HepG2 (cell line): ENCODE measurements at regions not wholly inside any gene's neighbourhood (a gene's known extent, or its start where the extent isn't known, plus 50 kb on each side); places are given as distances from the start of the nearest gene placed in this dataset.

Source experiments
- ATAC-seq: fragments of 200-7000 bp; cut with Tn5 transposase; 3 replicates; pipeline ENCODE4 v1.9.1; 2020; ENCODE audit warnings: mild to moderate bottlenecking, moderate library complexity
- BruUV-seq: library from RNA; stranded (reverse); fragments of 400-500 nt; replicated peaks from 2 replicates; lab custom pipeline; 2021; lab: Mats Ljungman, UMichigan
- CTCF ChIA-PET: fragments of 300-600 bp; formaldehyde crosslinking; extraction: SDS; loops from one replicate; lab custom pipeline; 2021; ENCODE audit warnings: low total read pairs, inconsistent platforms, low intra/inter-chr PET ratio; lab: Yijun Ruan, JAX
- POLR2A ChIA-PET: fragments of 350-600 bp; sonication (Branson Sonifier 250); formaldehyde crosslinking; loops from one replicate; lab custom pipeline; 2020; ENCODE audit warnings: antibody characterized with exemption, inconsistent platforms; lab: Yijun Ruan, JAX
- DNase-seq: peaks from one replicate; pipeline ENCODE4 v3.0.0-alpha.2; 2015; ENCODE audit warnings: low spot score
- FAIRE-seq: peaks from 3 replicates; lab custom pipeline; 2011; peaks lifted over from hg19 to GRCh38; lab: Jason Lieb, UNC
- H2AFZ ChIP-seq: one replicate; pipeline ENCODE4 v1.6.1; 2011; ENCODE audit warnings: low read length, inconsistent platforms
- H3K27ac ChIP-seq: fragments of 300-600 bp; 3 replicates; pipeline ENCODE4 v1.8.0; 2011; ENCODE audit warnings: mixed run types, mild to moderate bottlenecking, mixed read lengths, low read length, inconsistent platforms; ENCODE audit not compliant: insufficient read depth; ENCODE audit errors: extremely low read length
- H3K27me3 ChIP-seq, 2 experiments: fragments of 200-600 bp in 1 of 2; 2 replicates in 1 of 2; 3 replicates in 1 of 2; pipeline versions ENCODE4 v1.6.0 to v1.8.0; 2011; ENCODE audit warnings: low read length in 2 of 2, mild to moderate bottlenecking in 2 of 2, moderate library complexity in 2 of 2, inconsistent platforms in 1 of 2; ENCODE audit not compliant: insufficient read depth in 2 of 2, control insufficient read depth in 1 of 2
- H3K36me3 ChIP-seq, 2 experiments: fragments of 200-600 bp in 1 of 2; replicated peaks in 1 of 2; 2 replicates in 1 of 2; 3 replicates in 1 of 2; pipeline versions ENCODE4 v1.5.1 to v1.8.0; 2011; ENCODE audit warnings: low read length in 2 of 2, inconsistent platforms in 1 of 2; ENCODE audit not compliant: insufficient read depth in 2 of 2, control insufficient read depth in 1 of 2
- H3K4me1 ChIP-seq: 2 replicates; pipeline ENCODE4 v1.5.1; 2012; ENCODE audit warnings: low read length, inconsistent platforms; ENCODE audit not compliant: insufficient read depth
- H3K4me2 ChIP-seq: 2 replicates; pipeline ENCODE4 v1.6.0; 2011; ENCODE audit warnings: low read depth, low read length, inconsistent platforms
- H3K4me3 ChIP-seq, 3 experiments: fragments of 200-600 bp in 1 of 3; sonication (generic), shearing (Covaris generic) in 1 of 3; replicated peaks in 1 of 3; 2 replicates each; pipeline ENCODE4 v1.5.1; 2011 to 2016; ENCODE audit warnings: low read length in 3 of 3, inconsistent platforms in 2 of 3, low read depth in 2 of 3, mild to moderate bottlenecking in 2 of 3, control low read depth in 1 of 3, mixed read lengths in 1 of 3; ENCODE audit not compliant: insufficient read depth in 1 of 3
- H3K79me2 ChIP-seq: one replicate; pipeline ENCODE4 v1.6.1; 2011; ENCODE audit warnings: low read length, inconsistent platforms; ENCODE audit not compliant: insufficient read depth
- H3K9ac ChIP-seq: 2 replicates; pipeline ENCODE4 v1.6.0; 2011; ENCODE audit warnings: mild to moderate bottlenecking, low read depth, low read length, inconsistent platforms; ENCODE audit not compliant: insufficient read depth
- H3K9me3 ChIP-seq: 2 replicates; pipeline ENCODE4 v1.5.1; 2012; ENCODE audit warnings: mild to moderate bottlenecking, low read length
- H4K20me1 ChIP-seq: 2 replicates; pipeline ENCODE4 v1.6.0; 2011; ENCODE audit warnings: inconsistent platforms, mild to moderate bottlenecking, low read length, moderate library complexity; ENCODE audit not compliant: insufficient read depth
- DMAP1 ChIP-seq: IDR thresholded peaks from 2 replicates; pipeline ENCODE4 v1.6.1; 2016
- JARID2 ChIP-seq: sonication (generic); formaldehyde crosslinking; IDR thresholded peaks from 2 replicates; pipeline ENCODE4 v1.8.1; 2023; ENCODE audit warnings: missing genetic modification reagents, inconsistent platforms; ENCODE audit not compliant: insufficient replicate concordance
- PLSCR1 ChIP-seq: sonication (generic); formaldehyde crosslinking; IDR thresholded peaks from 2 replicates; pipeline ENCODE4 v1.5.0; 2020; ENCODE audit warnings: missing genetic modification reagents, mild to moderate bottlenecking, borderline replicate concordance
- POLR2A ChIP-seq, 2 experiments: IDR thresholded peaks; 2 replicates each; pipeline ENCODE4 v1.6.1; 2011; ENCODE audit warnings: low read depth in 2 of 2, low read length in 2 of 2, mild to moderate bottlenecking in 1 of 2, moderate library complexity in 1 of 2; ENCODE audit not compliant: insufficient read depth in 1 of 2
- RORA ChIP-seq: sonication (generic); formaldehyde crosslinking; IDR thresholded peaks from 2 replicates; pipeline ENCODE4 v1.5.0; 2020; ENCODE audit warnings: mild to moderate bottlenecking, missing genetic modification reagents, moderate library complexity
- SP1 ChIP-seq, 2 experiments: fragments of 450-650 bp in 1 of 2; sonication (generic) in 1 of 2; formaldehyde crosslinking in 1 of 2; IDR thresholded peaks; 2 replicates each; pipeline versions ENCODE4 v1.4.0 to v1.6.1; 2016 to 2020; ENCODE audit warnings: missing genetic modification reagents in 1 of 2
- ZNF17 ChIP-seq: sonication (generic); formaldehyde crosslinking; IDR thresholded peaks from 2 replicates; pipeline ENCODE4 v1.5.0; 2020; ENCODE audit warnings: mild to moderate bottlenecking, missing genetic modification reagents
- ZNF557 ChIP-seq: sonication (generic); formaldehyde crosslinking; IDR thresholded peaks from 2 replicates; pipeline ENCODE4 v1.4.0; 2020; ENCODE audit warnings: missing genetic modification reagents
- ZSCAN21 ChIP-seq: sonication (generic); formaldehyde crosslinking; IDR thresholded peaks from 2 replicates; pipeline ENCODE4 v1.8.0; 2022; ENCODE audit warnings: mild to moderate bottlenecking, missing genetic modification reagents, moderate library complexity, borderline replicate concordance
- WGBS: methylation state at CpG from one replicate; pipeline ENCODE4 v1.1.6; 2017; ENCODE audit warnings: low lambda C conversion rate; 5-methylcytosine and 5-hydroxymethylcytosine counted together
- in situ Hi-C: cut with HindIII; loops from 2 replicates; pipeline ENCODE4 v1.10.0; 2017; ENCODE audit warnings: low pct_unique_long_range_greater_than_20kb; ENCODE audit not compliant: extremely low pct_ligation_motif_present
- intact Hi-C: fragments of 100-400 bp; cut with micrococcal nuclease; formaldehyde crosslinking; loops from one replicate; pipeline ENCODE4 v1.10.0; 2022; ENCODE audit not compliant: unreplicated experiment

GRCh38 chr2:2667690-2668089 is 336.6 kb upstream of the MYT1L start:
- in situ Hi-C loops: no loop called here
- no peak for ATAC-seq
- no TSS peak for BruUV-seq

GRCh38 chr2:2665834-2666133 is 334.7 kb upstream of the MYT1L start:
- no peaks in the 10 kb centered on the region for H3K79me2 ChIP-seq
- CTCF ChIA-PET: no interaction called here
- H2AFZ ChIP-seq: no peak overlapping the region
- no peak overlapping the region for H3K9ac ChIP-seq
- WGBS: 44% methylated on average over 12 of the region's 12 CpGs
- no peaks in the 10 kb centered on the region; the same call in 1 of the 2 replicates for H4K20me1 ChIP-seq
- POLR2A ChIA-PET: no interaction called here
- intact Hi-C loops (no loop called here), in situ Hi-C loops (no loop called here)
- H3K27ac ChIP-seq: no peak overlapping the region
- FAIRE-seq (no peak), ATAC-seq (no peak), DNase-seq (no peak)
- H3K27me3 ChIP-seq: peaks cover 17 to 75% of the 10 kb centered on the region in 2 experiments
- peak overlapping the region in 1 of 3 experiments; percentile 11; a peak in 1 of 6 replicates for H3K4me3 ChIP-seq
- BruUV-seq: no TSS peak
- H3K4me2 ChIP-seq: peak overlapping the region; percentile 32; the same call in 1 of the 2 replicates
- no peak for TF ChIP-seq SP1 (IDR thresholded peaks at IDR 0.05)
- 0 out of 2 replicates have a peak, but pooled peaks have one; percentile 8 for TF ChIP-seq SP1 (CRISPR knock-in tag; IDR thresholded peaks at IDR 0.05)
- TF ChIP-seq POLR2A (IDR thresholded peaks at IDR 0.05; ENCODE audit: insufficient read depth in 1 of 2, low read depth in 2 of 2, low read length in 2 of 2): no peak
- TF ChIP-seq ZSCAN21 (CRISPR knock-in tag): 0 out of 2 replicates have a peak, but pooled peaks have one; percentile 6
- H3K9me3 ChIP-seq: no peaks in the 10 kb centered on the region
- peaks cover 13% of the 10 kb centered on the region for H3K4me1 ChIP-seq
- no peaks in the 10 kb centered on the region for H3K36me3 ChIP-seq

More at GRCh38 chr2:2667690-2668089, 336.6 kb upstream of the MYT1L start:
- WGBS: 31% methylated on average over 4 of the region's 4 CpGs
- no peak for FAIRE-seq
- ChIA-PET POLR2A (no interaction called here), CTCF (no interaction called here)
- Histone ChIP-seq H3K9me3 (no peaks in the 10 kb centered on the region), H3K9ac (no peak overlapping the region), H3K4me1 (peaks cover 13% of the 10 kb centered on the region), H3K36me3 (no peaks in the 10 kb centered on the region), H3K4me2 (no peak overlapping the region), H3K4me3 (no peak overlapping the region), H4K20me1 (no peaks in the 10 kb centered on the region; the same call in 1 of the 2 replicates), H3K79me2 (no peaks in the 10 kb centered on the region), H3K27ac (no peak overlapping the region), H2AFZ (no peak overlapping the region), H3K27me3 (peaks cover 19 to 82% of the 10 kb centered on the region in 2 experiments)
- DNase-seq: no peak
- intact Hi-C loops: no loop called here
- no peak for TF ChIP-seq PLSCR1
- no peak for TF ChIP-seq ZNF557
- no peak for TF ChIP-seq DMAP1
- TF ChIP-seq RORA (CRISPR knock-in tag): no peak
- no peak for TF ChIP-seq ZNF17
- TF ChIP-seq JARID2 (CRISPR knock-in tag): no peak
